ENCODE measurements at regions not wholly inside any gene's neighbourhood (a gene's known extent, or its start where the extent isn't known, plus 50 kb on each side); places are given as distances from the start of the nearest gene placed in this dataset.
"Not testable (repeated sequence)": the region's sequence is repeated elsewhere in the genome, so short reads cannot be mapped to it uniquely, and the experiment has no call there.

DNA sequence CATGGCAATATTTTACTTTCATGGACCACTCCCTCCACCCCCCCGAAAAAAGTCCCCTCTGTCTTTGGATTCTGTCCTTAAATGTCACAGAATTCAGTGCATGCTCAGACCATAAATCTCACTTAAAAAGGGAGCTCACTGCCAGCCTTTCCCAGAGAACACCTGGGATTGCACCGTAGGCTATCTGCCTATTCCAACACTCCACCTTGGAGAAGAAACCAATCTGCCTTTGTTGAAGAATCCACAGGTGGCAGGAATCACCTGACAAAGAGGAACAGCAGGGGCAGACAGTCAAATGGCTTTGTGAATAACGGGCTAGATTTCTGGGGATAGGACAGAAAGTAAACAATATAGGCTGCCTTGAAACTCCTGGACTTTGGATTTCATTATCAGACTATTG lies 306.7 kb upstream of the BRINP1 start:
- 34% methylated on average over 3 of the region's 3 CpGs for WGBS

DNA sequence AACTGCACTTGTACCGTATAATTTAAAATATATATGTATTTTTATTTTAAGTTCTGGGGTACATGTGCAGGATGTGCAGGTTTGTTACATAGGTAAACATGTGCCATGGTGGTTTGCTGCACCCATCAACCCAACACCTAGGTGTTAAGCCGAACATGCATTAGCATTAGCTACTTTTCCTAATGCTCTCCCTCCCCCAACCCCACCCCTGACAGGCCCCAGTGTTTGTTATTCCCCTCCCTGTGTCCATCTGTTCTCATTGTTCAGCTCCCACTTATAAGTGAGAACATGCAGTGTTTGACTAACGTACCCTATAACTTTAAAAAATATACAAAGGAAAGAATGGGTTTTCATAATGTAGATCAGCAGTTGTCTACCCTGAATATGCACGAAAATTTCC lies 303.5 kb upstream of the BRINP1 start:
- not testable (repeated sequence) for H3K4me1 ChIP-seq (ENCODE audit: control insufficient read depth in 4 of 4, insufficient read depth in 4 of 4, low read length in 3 of 4); H3K36me3 ChIP-seq (ENCODE audit: control insufficient read depth in 4 of 4, insufficient read depth in 3 of 4, low read depth in 1 of 4, low read length in 3 of 4); DNase-seq (ENCODE audit: low spot score); H3K9me3 ChIP-seq (ENCODE audit: control insufficient read depth in 4 of 4, low read length in 3 of 4); H3K9ac ChIP-seq (ENCODE audit: low read depth in 1 of 2, low read length in 2 of 2); H3K27me3 ChIP-seq (ENCODE audit: control insufficient read depth in 4 of 4, insufficient read depth in 4 of 4, low read length in 3 of 4); H3K27ac ChIP-seq (ENCODE audit: low read depth in 1 of 2, low read length in 2 of 2); H3K4me3 ChIP-seq (ENCODE audit: low read depth in 1 of 3, low read length in 3 of 3)
- WGBS = 61% methylated on average over 4 of the region's 4 CpGs

More for the DNA sequence above, 306.7 kb upstream of the BRINP1 start:
- H3K4me1 ChIP-seq (ENCODE audit: control insufficient read depth in 4 of 4, insufficient read depth in 4 of 4, low read length in 3 of 4) = no peaks in the 10 kb centered on the region
- no peaks in the 10 kb centered on the region for H3K27me3 ChIP-seq (ENCODE audit: control insufficient read depth in 4 of 4, insufficient read depth in 4 of 4, low read length in 3 of 4)
- H3K4me3 ChIP-seq (ENCODE audit: low read depth in 1 of 3, low read length in 3 of 3) = no peak overlapping the region
- no peak overlapping the region for H3K9ac ChIP-seq (ENCODE audit: low read depth in 1 of 2, low read length in 2 of 2)
- no peaks in the 10 kb centered on the region for H3K36me3 ChIP-seq (ENCODE audit: control insufficient read depth in 4 of 4, insufficient read depth in 3 of 4, low read depth in 1 of 4, low read length in 3 of 4)
- no peak for DNase-seq (ENCODE audit: low spot score)
- TF ChIP-seq, protein P1, sequence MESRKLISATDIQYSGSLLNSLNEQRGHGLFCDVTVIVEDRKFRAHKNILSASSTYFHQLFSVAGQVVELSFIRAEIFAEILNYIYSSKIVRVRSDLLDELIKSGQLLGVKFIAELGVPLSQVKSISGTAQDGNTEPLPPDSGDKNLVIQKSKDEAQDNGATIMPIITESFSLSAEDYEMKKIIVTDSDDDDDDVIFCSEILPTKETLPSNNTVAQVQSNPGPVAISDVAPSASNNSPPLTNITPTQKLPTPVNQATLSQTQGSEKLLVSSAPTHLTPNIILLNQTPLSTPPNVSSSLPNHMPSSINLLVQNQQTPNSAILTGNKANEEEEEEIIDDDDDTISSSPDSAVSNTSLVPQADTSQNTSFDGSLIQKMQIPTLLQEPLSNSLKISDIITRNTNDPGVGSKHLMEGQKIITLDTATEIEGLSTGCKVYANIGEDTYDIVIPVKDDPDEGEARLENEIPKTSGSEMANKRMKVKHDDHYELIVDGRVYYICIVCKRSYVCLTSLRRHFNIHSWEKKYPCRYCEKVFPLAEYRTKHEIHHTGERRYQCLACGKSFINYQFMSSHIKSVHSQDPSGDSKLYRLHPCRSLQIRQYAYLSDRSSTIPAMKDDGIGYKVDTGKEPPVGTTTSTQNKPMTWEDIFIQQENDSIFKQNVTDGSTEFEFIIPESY (IDR thresholded peaks at IDR 0.05) = no peak
- no peak for TF ChIP-seq RXRA (IDR thresholded peaks at IDR 0.05)
- TF ChIP-seq, protein P2, sequence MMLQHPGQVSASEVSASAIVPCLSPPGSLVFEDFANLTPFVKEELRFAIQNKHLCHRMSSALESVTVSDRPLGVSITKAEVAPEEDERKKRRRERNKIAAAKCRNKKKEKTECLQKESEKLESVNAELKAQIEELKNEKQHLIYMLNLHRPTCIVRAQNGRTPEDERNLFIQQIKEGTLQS (IDR thresholded peaks at IDR 0.05) = no peak
- TF ChIP-seq, protein P3, sequence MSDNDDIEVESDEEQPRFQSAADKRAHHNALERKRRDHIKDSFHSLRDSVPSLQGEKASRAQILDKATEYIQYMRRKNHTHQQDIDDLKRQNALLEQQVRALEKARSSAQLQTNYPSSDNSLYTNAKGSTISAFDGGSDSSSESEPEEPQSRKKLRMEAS (IDR thresholded peaks at IDR 0.05) = no peak
- no peak for TF ChIP-seq YY1 (IDR thresholded peaks at IDR 0.05)
- no peak for TF ChIP-seq HNF4A (conservative IDR thresholded peaks at IDR 0.05)
- no peak for TF ChIP-seq TAF1 (conservative IDR thresholded peaks at IDR 0.05)
- no peak for TF ChIP-seq NR2F2 (IDR thresholded peaks at IDR 0.05)
- no peak for TF ChIP-seq JUND (IDR thresholded peaks at IDR 0.05)
- H3K27ac ChIP-seq (ENCODE audit: low read depth in 1 of 2, low read length in 2 of 2) = no peak overlapping the region
- H3K9me3 ChIP-seq (ENCODE audit: control insufficient read depth in 4 of 4, low read length in 3 of 4) = no peaks in the 10 kb centered on the region

DNA sequence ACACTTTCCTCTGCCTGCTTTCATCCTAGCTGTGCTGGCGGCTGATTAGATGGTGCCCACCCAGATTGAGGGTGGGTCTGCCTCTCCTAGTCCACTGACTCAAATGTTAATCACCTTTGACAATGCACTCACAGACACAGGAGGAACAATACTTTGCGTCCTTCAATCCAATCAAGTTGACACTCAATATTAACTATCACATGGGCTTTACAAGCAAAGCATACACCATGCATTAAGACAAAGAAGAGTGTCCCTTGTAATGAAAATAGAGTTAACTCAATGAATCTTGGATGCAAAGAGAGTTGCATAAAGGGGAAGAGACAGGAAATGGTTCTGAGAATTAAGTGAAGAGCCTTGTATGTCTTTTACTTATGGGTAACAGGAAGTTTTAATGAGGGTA lies 298.7 kb upstream of the BRINP1 start:
- H3K9me3 ChIP-seq (ENCODE audit: control insufficient read depth in 4 of 4, low read length in 3 of 4) = no peaks in the 10 kb centered on the region
- no peak overlapping the region for H3K4me3 ChIP-seq (ENCODE audit: low read depth in 1 of 3, low read length in 3 of 3)
- TF ChIP-seq, protein P4, sequence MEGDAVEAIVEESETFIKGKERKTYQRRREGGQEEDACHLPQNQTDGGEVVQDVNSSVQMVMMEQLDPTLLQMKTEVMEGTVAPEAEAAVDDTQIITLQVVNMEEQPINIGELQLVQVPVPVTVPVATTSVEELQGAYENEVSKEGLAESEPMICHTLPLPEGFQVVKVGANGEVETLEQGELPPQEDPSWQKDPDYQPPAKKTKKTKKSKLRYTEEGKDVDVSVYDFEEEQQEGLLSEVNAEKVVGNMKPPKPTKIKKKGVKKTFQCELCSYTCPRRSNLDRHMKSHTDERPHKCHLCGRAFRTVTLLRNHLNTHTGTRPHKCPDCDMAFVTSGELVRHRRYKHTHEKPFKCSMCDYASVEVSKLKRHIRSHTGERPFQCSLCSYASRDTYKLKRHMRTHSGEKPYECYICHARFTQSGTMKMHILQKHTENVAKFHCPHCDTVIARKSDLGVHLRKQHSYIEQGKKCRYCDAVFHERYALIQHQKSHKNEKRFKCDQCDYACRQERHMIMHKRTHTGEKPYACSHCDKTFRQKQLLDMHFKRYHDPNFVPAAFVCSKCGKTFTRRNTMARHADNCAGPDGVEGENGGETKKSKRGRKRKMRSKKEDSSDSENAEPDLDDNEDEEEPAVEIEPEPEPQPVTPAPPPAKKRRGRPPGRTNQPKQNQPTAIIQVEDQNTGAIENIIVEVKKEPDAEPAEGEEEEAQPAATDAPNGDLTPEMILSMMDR (IDR thresholded peaks at IDR 0.05; ENCODE audit: low read depth, low read length, missing input control) = no peak
- TF ChIP-seq, protein P5, sequence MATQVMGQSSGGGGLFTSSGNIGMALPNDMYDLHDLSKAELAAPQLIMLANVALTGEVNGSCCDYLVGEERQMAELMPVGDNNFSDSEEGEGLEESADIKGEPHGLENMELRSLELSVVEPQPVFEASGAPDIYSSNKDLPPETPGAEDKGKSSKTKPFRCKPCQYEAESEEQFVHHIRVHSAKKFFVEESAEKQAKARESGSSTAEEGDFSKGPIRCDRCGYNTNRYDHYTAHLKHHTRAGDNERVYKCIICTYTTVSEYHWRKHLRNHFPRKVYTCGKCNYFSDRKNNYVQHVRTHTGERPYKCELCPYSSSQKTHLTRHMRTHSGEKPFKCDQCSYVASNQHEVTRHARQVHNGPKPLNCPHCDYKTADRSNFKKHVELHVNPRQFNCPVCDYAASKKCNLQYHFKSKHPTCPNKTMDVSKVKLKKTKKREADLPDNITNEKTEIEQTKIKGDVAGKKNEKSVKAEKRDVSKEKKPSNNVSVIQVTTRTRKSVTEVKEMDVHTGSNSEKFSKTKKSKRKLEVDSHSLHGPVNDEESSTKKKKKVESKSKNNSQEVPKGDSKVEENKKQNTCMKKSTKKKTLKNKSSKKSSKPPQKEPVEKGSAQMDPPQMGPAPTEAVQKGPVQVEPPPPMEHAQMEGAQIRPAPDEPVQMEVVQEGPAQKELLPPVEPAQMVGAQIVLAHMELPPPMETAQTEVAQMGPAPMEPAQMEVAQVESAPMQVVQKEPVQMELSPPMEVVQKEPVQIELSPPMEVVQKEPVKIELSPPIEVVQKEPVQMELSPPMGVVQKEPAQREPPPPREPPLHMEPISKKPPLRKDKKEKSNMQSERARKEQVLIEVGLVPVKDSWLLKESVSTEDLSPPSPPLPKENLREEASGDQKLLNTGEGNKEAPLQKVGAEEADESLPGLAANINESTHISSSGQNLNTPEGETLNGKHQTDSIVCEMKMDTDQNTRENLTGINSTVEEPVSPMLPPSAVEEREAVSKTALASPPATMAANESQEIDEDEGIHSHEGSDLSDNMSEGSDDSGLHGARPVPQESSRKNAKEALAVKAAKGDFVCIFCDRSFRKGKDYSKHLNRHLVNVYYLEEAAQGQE (IDR thresholded peaks at IDR 0.05) = no peak
- TF ChIP-seq SP1 (IDR thresholded peaks at IDR 0.05) (no peak), TAF1 (conservative IDR thresholded peaks at IDR 0.05) (no peak), JUND (IDR thresholded peaks at IDR 0.05) (no peak), GABPA (IDR thresholded peaks at IDR 0.05 in 1 of 2, conservative IDR thresholded peaks at IDR 0.05 in 1 of 2) (no peak), RXRA (IDR thresholded peaks at IDR 0.05) (no peak), HNF4G (IDR thresholded peaks at IDR 0.05) (no peak), NR2F2 (IDR thresholded peaks at IDR 0.05) (no peak), YY1 (IDR thresholded peaks at IDR 0.05) (no peak), FOXA1 (IDR thresholded peaks at IDR 0.05) (no peak), EGR1 (IDR thresholded peaks at IDR 0.05; ENCODE audit: low read depth in 2 of 2) (no peak), HNF4A (conservative IDR thresholded peaks at IDR 0.05) (no peak), FOXA2 (IDR thresholded peaks at IDR 0.05) (no peak), RAD21 (IDR thresholded peaks at IDR 0.05) (no peak)
- TF ChIP-seq, protein P1 (IDR thresholded peaks at IDR 0.05) = no peak
- TF ChIP-seq, protein P2 (IDR thresholded peaks at IDR 0.05) = no peak
- TF ChIP-seq, protein P3 (IDR thresholded peaks at IDR 0.05) = no peak
- H3K27me3 ChIP-seq (ENCODE audit: control insufficient read depth in 4 of 4, insufficient read depth in 4 of 4, low read length in 3 of 4) = no peaks in the 10 kb centered on the region
- WGBS = 83% methylated on average over 2 of the region's 2 CpGs
- H3K36me3 ChIP-seq (ENCODE audit: control insufficient read depth in 4 of 4, insufficient read depth in 3 of 4, low read depth in 1 of 4, low read length in 3 of 4) = no peaks in the 10 kb centered on the region
- no peak overlapping the region for H3K9ac ChIP-seq (ENCODE audit: low read depth in 1 of 2, low read length in 2 of 2)
- no peak for DNase-seq (ENCODE audit: low spot score)
- no peak overlapping the region for H3K27ac ChIP-seq (ENCODE audit: low read depth in 1 of 2, low read length in 2 of 2)
- H3K4me1 ChIP-seq (ENCODE audit: control insufficient read depth in 4 of 4, insufficient read depth in 4 of 4, low read length in 3 of 4) = no peaks in the 10 kb centered on the region

Data from liver (tissue), 8 donors.